A549 (cell line): ENCODE measurements at regions not wholly inside any gene's neighbourhood (a gene's known extent, or its start where the extent isn't known, plus 50 kb on each side); places are given as distances from the start of the nearest gene placed in this dataset.

Experiments used
- CBX2 ChIP-seq: fragments of 200-600 bp; sonication (generic); IDR thresholded peaks from 2 replicates; pipeline ENCODE4 v1.6.1; 2016; ENCODE audit warnings: low read depth, mild to moderate bottlenecking, borderline replicate concordance
- CBX8 ChIP-seq: fragments of 200-600 bp; sonication (generic); IDR thresholded peaks from 2 replicates; pipeline ENCODE4 v1.6.1; 2016
- CEBPB ChIP-seq, 2 experiments: fragments of >200 bp in 1 of 2; sonication (Bioruptor Twin) in 1 of 2; formaldehyde crosslinking in 1 of 2; IDR thresholded peaks; 2 replicates each; pipeline ENCODE4 v1.6.1; 2012 to 2016
- CHD2 ChIP-seq: fragments of 150-350 bp; IDR thresholded peaks from 2 replicates; pipeline ENCODE4 v1.6.1; 2014; ENCODE audit warnings: low read length; ENCODE audit not compliant: partially characterized antibody
- FOSL2 ChIP-seq, 2 experiments: fragments of 450-650 bp in 1 of 2; fragments of >200 bp in 1 of 2; sonication (Bioruptor Twin) in 1 of 2; formaldehyde crosslinking; IDR thresholded peaks; 2 replicates each; pipeline versions ENCODE4 v1.5.0 to v1.6.1; 2016 to 2020; ENCODE audit warnings: mild to moderate bottlenecking in 1 of 2, moderate library complexity in 1 of 2
- KDM5A ChIP-seq: fragments of 200-600 bp; sonication (generic); IDR thresholded peaks from 2 replicates; pipeline ENCODE4 v1.6.1; 2016; ENCODE audit warnings: antibody characterized with exemption, mild to moderate bottlenecking
- MAFK ChIP-seq: fragments of 450-650 bp; IDR thresholded peaks from 2 replicates; pipeline ENCODE4 v1.6.1; 2014; ENCODE audit not compliant: partially characterized antibody
- POLR2A ChIP-seq: IDR thresholded peaks from 2 replicates; pipeline ENCODE4 v1.6.1; 2012; ENCODE audit warnings: mild to moderate bottlenecking, low read length
- SREBF2 ChIP-seq: fragments of 450-650 bp; IDR thresholded peaks from 2 replicates; pipeline ENCODE4 v1.6.1; 2014; ENCODE audit warnings: mild to moderate bottlenecking, moderate library complexity
- TF ChIP-seq, protein P1 (sequence below): fragments of >200 bp; sonication (Bioruptor Twin); formaldehyde crosslinking; IDR thresholded peaks from 3 replicates; pipeline ENCODE4 v1.5.1; 2016
- TF ChIP-seq, protein P2 (sequence below): fragments of 450-650 bp; IDR thresholded peaks from 2 replicates; pipeline ENCODE4 v1.6.1; 2014; ENCODE audit warnings: antibody characterized with exemption
- TF ChIP-seq, protein P3 (sequence below): fragments of 200-600 bp; sonication (generic); IDR thresholded peaks from 2 replicates; pipeline ENCODE4 v1.6.1; 2016; ENCODE audit warnings: antibody characterized with exemption, mild to moderate bottlenecking, moderate library complexity
- TF ChIP-seq, protein P4 (sequence below): fragments of 150-350 bp; IDR thresholded peaks from 2 replicates; pipeline ENCODE4 v1.6.1; 2014; ENCODE audit warnings: low read depth, mild to moderate bottlenecking, low read length

DNA sequence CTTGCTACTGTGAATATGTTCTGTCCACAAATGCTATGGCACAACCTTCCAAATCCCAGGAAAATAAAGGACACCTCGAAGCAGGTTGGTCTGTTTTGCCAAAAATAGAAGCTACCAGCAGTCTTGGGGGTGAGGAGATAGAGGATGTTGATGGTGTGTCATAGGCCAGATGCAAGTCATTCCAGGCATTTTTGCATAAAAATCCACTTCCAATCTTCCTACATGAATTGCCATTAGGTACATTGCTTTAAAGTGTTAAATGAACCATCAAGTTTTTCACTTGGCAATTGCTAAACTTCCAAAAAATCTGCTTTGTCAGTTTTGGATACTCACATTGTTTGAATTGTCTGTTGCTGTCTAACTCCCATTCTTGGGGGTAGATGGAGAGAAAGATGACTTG is 295.4 kb downstream of the MYCN start:
- TF ChIP-seq, protein P1, sequence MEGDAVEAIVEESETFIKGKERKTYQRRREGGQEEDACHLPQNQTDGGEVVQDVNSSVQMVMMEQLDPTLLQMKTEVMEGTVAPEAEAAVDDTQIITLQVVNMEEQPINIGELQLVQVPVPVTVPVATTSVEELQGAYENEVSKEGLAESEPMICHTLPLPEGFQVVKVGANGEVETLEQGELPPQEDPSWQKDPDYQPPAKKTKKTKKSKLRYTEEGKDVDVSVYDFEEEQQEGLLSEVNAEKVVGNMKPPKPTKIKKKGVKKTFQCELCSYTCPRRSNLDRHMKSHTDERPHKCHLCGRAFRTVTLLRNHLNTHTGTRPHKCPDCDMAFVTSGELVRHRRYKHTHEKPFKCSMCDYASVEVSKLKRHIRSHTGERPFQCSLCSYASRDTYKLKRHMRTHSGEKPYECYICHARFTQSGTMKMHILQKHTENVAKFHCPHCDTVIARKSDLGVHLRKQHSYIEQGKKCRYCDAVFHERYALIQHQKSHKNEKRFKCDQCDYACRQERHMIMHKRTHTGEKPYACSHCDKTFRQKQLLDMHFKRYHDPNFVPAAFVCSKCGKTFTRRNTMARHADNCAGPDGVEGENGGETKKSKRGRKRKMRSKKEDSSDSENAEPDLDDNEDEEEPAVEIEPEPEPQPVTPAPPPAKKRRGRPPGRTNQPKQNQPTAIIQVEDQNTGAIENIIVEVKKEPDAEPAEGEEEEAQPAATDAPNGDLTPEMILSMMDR, result no peak
- no peak for TF ChIP-seq POLR2A
- TF ChIP-seq, protein P2, sequence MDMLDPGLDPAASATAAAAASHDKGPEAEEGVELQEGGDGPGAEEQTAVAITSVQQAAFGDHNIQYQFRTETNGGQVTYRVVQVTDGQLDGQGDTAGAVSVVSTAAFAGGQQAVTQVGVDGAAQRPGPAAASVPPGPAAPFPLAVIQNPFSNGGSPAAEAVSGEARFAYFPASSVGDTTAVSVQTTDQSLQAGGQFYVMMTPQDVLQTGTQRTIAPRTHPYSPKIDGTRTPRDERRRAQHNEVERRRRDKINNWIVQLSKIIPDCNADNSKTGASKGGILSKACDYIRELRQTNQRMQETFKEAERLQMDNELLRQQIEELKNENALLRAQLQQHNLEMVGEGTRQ, result no peak
- TF ChIP-seq SREBF2, result no peak
- TF ChIP-seq CHD2, result no peak
- TF ChIP-seq, protein P3, sequence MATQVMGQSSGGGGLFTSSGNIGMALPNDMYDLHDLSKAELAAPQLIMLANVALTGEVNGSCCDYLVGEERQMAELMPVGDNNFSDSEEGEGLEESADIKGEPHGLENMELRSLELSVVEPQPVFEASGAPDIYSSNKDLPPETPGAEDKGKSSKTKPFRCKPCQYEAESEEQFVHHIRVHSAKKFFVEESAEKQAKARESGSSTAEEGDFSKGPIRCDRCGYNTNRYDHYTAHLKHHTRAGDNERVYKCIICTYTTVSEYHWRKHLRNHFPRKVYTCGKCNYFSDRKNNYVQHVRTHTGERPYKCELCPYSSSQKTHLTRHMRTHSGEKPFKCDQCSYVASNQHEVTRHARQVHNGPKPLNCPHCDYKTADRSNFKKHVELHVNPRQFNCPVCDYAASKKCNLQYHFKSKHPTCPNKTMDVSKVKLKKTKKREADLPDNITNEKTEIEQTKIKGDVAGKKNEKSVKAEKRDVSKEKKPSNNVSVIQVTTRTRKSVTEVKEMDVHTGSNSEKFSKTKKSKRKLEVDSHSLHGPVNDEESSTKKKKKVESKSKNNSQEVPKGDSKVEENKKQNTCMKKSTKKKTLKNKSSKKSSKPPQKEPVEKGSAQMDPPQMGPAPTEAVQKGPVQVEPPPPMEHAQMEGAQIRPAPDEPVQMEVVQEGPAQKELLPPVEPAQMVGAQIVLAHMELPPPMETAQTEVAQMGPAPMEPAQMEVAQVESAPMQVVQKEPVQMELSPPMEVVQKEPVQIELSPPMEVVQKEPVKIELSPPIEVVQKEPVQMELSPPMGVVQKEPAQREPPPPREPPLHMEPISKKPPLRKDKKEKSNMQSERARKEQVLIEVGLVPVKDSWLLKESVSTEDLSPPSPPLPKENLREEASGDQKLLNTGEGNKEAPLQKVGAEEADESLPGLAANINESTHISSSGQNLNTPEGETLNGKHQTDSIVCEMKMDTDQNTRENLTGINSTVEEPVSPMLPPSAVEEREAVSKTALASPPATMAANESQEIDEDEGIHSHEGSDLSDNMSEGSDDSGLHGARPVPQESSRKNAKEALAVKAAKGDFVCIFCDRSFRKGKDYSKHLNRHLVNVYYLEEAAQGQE, result no peak
- no peak for TF ChIP-seq MAFK
- no peak for TF ChIP-seq CBX8
- TF ChIP-seq FOSL2 (IDR thresholded peaks at IDR 0.05), result no peak
- no peak for TF ChIP-seq FOSL2 (CRISPR knock-in tag; IDR thresholded peaks at IDR 0.05)
- TF ChIP-seq CBX2, result no peak
- no peak for TF ChIP-seq KDM5A
- TF ChIP-seq, protein P4, sequence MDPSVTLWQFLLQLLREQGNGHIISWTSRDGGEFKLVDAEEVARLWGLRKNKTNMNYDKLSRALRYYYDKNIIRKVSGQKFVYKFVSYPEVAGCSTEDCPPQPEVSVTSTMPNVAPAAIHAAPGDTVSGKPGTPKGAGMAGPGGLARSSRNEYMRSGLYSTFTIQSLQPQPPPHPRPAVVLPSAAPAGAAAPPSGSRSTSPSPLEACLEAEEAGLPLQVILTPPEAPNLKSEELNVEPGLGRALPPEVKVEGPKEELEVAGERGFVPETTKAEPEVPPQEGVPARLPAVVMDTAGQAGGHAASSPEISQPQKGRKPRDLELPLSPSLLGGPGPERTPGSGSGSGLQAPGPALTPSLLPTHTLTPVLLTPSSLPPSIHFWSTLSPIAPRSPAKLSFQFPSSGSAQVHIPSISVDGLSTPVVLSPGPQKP, result no peak
- no peak for TF ChIP-seq CEBPB (IDR thresholded peaks at IDR 0.05)
